ENCODE measurements at regions not wholly inside any gene's neighbourhood (a gene's known extent, or its start where the extent isn't known, plus 50 kb on each side); places are given as distances from the start of the nearest gene placed in this dataset.
A peak's percentile ranks its signal among the peaks of the same experiment; 100 is the strongest.
"Not testable (repeated sequence)": the region's sequence is repeated elsewhere in the genome, so short reads cannot be mapped to it uniquely, and the experiment has no call there.

DNA sequence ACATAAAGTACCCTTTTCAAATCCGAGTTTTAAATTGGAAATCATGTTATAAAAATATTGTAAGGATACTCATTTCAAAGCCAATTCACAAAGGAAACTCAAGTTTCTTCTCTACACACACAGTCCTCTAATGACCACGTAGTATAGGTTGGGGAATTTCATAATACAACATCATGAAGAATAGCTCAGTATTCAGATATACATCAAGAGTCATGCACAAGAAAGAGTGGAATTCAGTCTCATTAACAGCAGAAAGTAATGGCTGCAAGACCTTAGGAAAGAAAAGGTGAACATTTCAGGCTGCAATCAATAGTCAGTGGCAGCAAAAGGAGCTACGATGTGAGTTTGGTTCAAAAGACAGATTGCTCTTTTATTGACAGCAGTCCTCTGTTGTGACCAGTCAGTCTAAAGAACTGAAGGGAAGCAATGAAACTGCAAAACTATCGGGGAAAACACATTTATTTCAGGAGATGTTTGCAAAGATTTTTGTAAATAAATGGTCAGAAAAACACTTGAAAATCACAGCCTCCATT, 317.2 kb downstream of the IPMK start:
- no peak for DNase-seq

DNA sequence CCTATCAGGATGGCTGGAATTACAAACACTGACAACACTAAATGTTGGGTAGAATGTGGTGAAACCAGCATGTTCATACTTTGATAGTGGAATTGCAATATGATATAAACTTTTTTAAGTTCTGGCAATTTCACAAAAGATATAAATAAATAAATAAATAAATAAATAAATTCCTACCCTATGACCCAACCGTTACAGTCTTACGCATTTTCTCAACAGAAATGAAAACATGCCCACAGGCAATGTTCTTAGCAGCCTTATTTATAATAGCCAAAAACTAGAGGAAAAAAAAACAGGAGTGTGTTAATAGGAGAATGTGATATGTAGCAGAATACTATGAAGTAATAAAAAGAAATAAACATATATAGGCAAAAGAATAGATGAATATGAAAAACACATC, 318.9 kb downstream of the IPMK start:
- DNase-seq = no peak

GRCh38 chr10:57946833-57947232, 320.9 kb downstream of the IPMK start:
- no peak for DNase-seq

DNA sequence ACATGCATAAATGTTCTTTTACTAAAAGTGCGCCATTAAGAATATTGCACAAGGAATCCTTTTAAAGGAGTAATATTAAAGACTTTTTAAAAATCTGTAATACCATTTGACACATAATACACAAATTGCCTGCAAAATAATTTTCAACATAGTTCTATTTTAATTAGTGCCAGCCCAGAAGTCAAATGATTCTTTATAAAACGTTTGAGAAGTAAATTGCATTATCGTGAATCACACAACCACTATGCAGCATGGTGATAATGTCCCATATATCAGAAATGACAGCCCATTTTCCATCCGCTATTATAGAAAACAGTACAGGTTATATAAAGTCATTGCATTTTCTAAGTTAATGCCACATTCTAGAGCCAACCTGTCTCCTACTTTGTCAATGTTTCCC, 324.0 kb downstream of the IPMK start:
- DNase-seq = no peak

GRCh38 chr10:57925045-57925444, 342.6 kb downstream of the IPMK start:
- DNase-seq = no peak

GRCh38 chr10:57921140-57921539, 346.6 kb downstream of the IPMK start:
- DNase-seq = no peak

GRCh38 chr10:57919864-57920263, 347.8 kb downstream of the IPMK start:
- no peak for DNase-seq

GRCh38 chr10:57917019-57917418, 350.7 kb downstream of the IPMK start:
- peak; percentile 67 to 86 for DNase-seq

GRCh38 chr10:57905861-57906260, 361.8 kb downstream of the IPMK start:
- DNase-seq = peak; percentile 47 to 86

DNA sequence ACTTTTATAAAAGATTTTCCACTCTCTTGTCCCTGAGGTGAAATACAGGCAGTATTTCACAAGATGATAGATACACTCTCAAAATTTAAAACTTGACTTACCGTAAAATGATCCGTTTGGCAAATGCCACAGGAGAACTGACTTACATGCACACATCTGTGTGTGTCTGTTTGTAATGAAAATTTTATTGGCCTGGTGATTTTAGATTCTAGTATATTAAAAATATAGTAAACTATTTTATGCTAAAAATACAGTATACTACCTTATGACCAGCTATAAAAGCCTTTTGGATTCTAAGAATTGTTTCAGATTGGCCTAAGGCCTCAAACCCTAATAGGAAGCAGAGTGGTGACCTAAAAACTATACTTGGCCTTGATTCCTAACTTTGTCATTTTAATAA, 362.7 kb downstream of the IPMK start:
- no peak for DNase-seq

- no peak for DNase-seq
Measured at GRCh38 chr10:57898231-57898630, 369.5 kb downstream of the IPMK start.

DNA sequence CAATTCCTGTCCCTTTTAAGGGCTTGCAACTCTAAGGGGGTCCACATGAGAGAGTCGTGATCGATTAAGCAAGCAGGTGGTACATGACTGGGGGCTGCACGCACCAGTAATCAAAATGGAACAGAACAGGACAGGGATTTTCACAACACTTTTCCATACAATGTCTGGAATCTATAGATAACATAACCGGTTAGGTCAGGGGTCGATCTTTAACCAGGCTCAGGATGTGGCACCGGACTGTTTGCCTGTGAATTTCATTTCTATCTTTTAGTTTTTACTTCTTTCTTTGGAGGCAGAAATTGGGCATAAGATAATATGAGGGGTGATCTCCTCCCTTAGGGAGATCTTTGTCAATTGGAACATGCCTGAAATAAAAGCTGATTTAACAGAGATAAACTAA, 370.1 kb downstream of the IPMK start:
- DNase-seq = no peak

DNA sequence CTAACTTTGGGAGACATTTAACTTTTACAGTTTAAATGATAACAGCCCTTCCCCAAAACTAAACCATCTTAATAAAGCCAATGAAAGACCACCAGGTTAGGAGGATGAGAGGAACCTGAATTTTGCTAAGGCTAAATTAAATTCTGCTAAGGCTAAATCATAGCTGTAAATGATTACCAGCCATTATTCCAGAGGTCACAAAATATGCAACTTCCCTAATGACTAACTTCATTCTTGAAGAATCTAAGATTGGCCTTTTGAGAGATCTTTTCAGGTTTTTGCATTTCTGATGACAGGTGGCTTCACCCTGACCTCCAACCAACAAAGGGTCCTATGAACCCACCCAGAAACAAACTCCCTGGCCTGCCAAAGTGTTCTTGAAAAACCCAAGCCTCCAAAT, 373.3 kb downstream of the IPMK start:
- no peak for DNase-seq

DNA sequence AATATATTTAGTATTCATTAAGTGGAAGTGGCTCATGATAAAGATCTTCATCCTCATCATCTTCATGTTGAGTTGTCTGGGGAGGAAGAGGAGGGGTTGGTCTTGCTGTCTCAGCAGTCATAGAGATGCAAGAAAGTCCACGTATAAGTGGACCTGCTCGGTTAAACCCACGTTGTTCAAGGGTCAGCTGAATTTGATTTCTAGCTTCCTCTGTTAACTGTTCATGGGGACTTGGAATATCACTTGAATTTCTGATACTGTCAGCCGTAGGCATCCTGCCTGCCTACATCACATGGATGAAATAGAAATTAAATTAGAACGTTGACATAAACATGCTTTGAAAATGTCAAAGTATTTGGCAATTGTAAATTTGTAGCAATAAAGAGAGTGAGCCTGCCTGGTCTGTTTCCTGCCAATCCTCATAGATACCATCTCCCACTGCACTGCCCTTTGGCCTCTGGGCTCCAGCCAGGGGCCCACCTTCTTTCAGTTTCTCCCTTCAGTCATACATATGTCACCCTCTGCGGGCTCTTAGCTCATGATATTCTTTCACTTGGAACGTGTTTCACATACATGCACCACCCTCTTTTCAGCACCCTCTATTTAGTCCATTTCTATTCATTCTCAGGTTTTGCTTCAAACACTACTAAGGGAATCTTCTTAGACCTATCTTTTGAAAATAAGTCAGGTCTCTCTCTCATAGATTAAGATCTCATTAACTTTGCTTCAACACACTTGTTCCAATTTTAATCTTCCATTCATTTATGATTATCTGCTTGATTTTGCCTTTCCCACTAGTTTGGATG, 376.3 kb downstream of the IPMK start:
- DNase-seq = no peak

DNA sequence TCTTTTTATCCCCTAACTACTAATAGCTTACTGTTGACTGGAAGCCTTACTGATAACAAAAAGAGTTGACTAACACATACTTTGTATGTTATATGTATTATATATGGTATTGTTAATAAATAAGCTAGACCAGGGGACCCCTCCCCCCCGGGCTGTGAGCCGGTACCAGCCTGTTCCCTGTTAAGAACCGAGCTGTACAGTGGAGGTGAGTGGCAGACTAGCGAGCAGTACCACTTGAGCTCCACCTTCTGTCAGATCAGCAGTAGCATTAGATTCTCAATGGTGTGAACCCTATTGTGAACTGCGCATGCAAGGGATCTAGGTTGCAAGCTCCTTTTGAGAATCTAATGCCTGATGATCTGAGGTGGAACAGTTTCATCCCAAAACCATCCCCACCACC, 377.0 kb downstream of the IPMK start:
- no peak for DNase-seq

- not testable (repeated sequence) for DNase-seq
Measured at GRCh38 chr10:57885618-57885968, 382.1 kb downstream of the IPMK start.

GRCh38 chr10:57884965-57885617, 382.6 kb downstream of the IPMK start:
- no peak for DNase-seq

DNA sequence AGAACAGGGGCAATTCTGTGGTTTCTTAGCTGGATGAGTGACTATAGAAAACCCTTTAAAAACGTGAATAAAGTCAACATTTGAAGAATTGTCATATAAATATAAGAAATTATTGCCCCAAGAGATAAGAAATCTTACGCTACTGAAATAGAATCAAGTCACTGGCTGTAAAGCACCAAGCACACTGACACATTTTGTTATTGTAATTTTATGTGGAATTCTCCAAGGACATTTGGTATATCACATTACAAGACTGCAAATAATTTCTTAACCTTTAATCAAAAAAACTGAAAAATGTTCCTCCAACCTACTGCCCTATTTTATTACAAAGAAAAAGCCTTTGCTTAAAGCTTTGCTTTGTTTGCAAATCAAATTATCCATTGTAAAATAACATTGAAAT, 383.3 kb downstream of the IPMK start:
- DNase-seq = no peak

DNA sequence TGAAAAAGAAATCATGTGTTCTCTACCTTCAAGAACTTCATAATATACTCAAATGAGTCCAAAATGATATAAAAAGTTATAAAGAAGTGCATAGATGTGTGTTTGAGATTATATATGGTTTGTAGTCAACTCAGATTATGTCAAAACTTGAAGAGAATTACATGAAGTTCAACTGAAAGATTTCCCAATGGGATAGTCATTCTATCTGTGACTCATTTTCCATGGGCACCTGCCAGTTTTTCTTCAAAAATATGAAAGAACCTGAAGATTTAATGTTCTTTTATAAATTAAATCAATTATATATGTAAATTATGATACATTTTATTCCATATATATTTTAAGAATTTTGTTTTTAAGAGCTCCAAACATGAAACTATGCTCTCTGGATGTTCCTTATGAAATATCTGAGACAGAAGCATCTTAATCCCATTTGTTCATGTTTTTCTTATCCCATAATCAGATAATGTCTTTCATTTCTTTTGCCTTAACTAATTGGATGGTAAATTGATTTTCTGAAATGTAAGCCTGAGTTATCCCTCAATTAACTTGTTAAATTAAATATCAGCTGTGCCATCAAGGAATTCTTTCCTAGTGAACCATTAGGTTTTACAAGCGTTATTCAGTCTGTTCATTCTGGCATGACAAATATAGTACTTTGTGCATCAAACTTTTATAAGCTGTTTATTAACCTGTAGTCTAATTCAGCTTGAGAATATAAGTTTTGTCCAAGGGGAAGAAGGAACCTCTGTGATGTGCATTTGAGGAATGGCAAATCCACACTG, 387.1 kb downstream of the IPMK start:
- DNase-seq = no peak

GRCh38 chr10:57874810-57875209, 392.9 kb downstream of the IPMK start:
- DNase-seq = no peak

DNA sequence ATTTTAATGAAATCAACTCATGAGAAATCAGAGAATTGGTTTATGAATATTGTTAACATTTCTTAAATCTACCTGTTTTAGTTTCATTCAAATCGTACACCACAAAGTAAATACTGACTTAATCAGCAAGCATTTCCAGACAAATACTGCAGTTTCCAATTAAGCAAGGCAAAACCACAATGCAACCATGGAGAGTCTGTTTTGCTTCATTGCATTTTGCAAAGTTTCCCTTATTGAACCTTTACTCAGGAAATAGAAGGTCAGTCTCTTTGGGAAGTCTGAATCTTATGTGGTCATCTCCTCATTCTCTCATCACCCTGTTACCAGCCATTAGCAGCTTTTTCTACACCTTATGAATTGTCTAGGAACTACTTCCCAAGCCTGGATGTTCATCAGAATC, 400.5 kb downstream of the IPMK start:
- no peak for DNase-seq

DNA sequence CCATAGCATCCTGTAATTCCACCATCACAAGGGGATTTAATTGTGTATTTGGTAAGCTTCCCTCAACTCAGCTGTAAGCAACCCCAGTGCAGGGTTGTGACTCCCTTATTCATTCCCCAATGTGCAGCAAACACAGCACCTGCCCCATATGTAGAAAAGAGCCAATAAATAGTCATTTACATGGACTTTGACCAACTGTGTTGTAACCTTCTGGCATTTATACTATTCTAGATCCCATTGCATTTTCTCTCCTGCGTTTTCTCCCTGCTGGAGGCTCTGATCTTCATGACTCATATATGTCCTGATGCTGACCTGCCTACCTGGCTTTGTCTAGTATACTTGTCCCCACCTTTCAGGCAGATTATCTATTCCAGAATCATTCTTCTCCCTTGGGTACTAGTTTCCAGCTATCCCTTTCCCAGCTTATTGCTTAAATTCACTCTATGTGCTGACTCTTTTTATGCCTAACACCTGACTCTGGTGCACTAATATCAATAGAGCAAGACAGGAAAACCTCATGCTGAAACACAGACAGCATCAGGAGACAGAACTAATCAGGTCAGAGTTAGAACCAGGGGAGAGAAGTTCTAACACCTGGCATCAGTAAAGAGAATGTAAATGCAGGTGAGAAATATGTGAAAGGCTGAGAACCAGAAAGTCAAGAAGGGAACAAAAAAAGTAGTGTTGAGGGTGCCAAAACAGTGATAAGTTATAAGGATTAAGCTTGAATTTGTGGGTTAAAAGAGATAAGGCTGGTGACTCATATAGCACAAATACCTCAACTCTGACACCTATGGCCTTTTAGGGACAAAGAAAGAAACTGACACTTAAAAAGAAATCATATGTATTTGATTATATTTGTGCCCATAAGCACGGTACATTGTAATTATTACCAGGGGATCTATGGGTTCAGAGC, 402.7 kb downstream of the IPMK start:
- DNase-seq = no peak
